GM12873 (cell line): ENCODE measurements at regions not wholly inside any gene's neighbourhood (a gene's known extent, or its start where the extent isn't known, plus 50 kb on each side); places are given as distances from the start of the nearest gene placed in this dataset.

Experiments used
- CTCF ChIP-seq: IDR thresholded peaks from 2 replicates; pipeline ENCODE4 v1.5.1; 2012; ENCODE audit warnings: low read depth, mild to moderate bottlenecking, moderate library complexity, low read length, control low read depth; ENCODE audit not compliant: insufficient read depth; ENCODE audit errors: missing control alignments

GRCh38 chr20:1845163-1845523, 50.1 kb upstream of the SIRPA start:
- TF ChIP-seq CTCF: no peak

GRCh38 chr20:1844325-1845162, 50.7 kb upstream of the SIRPA start:
- no peak for TF ChIP-seq CTCF

- TF ChIP-seq CTCF: no peak
Measured at GRCh38 chr20:1842281-1842680, 52.9 kb upstream of the SIRPA start.

- no peak for TF ChIP-seq CTCF
Measured at GRCh38 chr20:1841554-1842140, 53.6 kb upstream of the SIRPA start.

- no peak for TF ChIP-seq CTCF
Measured at GRCh38 chr20:1840817-1841553, 54.2 kb upstream of the SIRPA start.

GRCh38 chr20:1838556-1839279, 56.5 kb upstream of the SIRPA start:
- TF ChIP-seq CTCF: no peak
